H9 (cell line): ENCODE measurements at regions not wholly inside any gene's neighbourhood (a gene's known extent, or its start where the extent isn't known, plus 50 kb on each side); places are given as distances from the start of the nearest gene placed in this dataset.

Experiments used
- DNase-seq: peaks from one replicate; pipeline ENCODE4 v3.0.0-alpha.2; 2017
- H2AFZ ChIP-seq: one replicate; pipeline ENCODE4 v1.6.1; 2013; ENCODE audit warnings: mild to moderate bottlenecking, low read length, control low read depth, moderate library complexity
- H2AK5ac ChIP-seq: 2 replicates; pipeline ENCODE4 v1.6.1; 2013; ENCODE audit warnings: low read length, control low read depth, mixed read lengths; ENCODE audit not compliant: insufficient read length
- H2BK120ac ChIP-seq: one replicate; pipeline ENCODE4 v1.6.1; 2013; ENCODE audit warnings: low read depth, mild to moderate bottlenecking, low read length, control low read depth, inconsistent platforms; ENCODE audit not compliant: poor library complexity, severe bottlenecking
- H2BK12ac ChIP-seq: 2 replicates; pipeline ENCODE4 v1.6.1; 2013; ENCODE audit warnings: low read length, control low read depth, mixed read lengths, low read depth; ENCODE audit not compliant: insufficient read length
- H2BK15ac ChIP-seq: 2 replicates; pipeline ENCODE4 v1.6.1; 2013; ENCODE audit warnings: low read depth, low read length, control low read depth
- H2BK20ac ChIP-seq: one replicate; pipeline ENCODE4 v1.6.1; 2013; ENCODE audit warnings: low read depth, mild to moderate bottlenecking, low read length, control low read depth, inconsistent platforms; ENCODE audit not compliant: poor library complexity, severe bottlenecking
- H2BK5ac ChIP-seq: 2 replicates; pipeline ENCODE4 v1.6.1; 2013; ENCODE audit warnings: low read length, control low read depth, mixed read lengths; ENCODE audit not compliant: insufficient read length
- H3K14ac ChIP-seq: 2 replicates; pipeline ENCODE4 v1.6.1; 2013; ENCODE audit warnings: low read length, control low read depth; ENCODE audit not compliant: insufficient read depth
- H3K18ac ChIP-seq: 2 replicates; pipeline ENCODE4 v1.6.1; 2013; ENCODE audit warnings: low read depth, mild to moderate bottlenecking, mixed read lengths, low read length, control low read depth; ENCODE audit not compliant: insufficient read length
- H3K23ac ChIP-seq: 2 replicates; pipeline ENCODE4 v1.6.1; 2013; ENCODE audit warnings: low read length, control low read depth, mixed read lengths, low read depth; ENCODE audit not compliant: insufficient read length
- H3K23me2 ChIP-seq: 2 replicates; pipeline ENCODE4 v1.6.1; 2013; ENCODE audit warnings: low read depth, mild to moderate bottlenecking, mixed read lengths, low read length, control low read depth; ENCODE audit not compliant: insufficient read length, poor library complexity, severe bottlenecking
- H3K27ac ChIP-seq: 2 replicates; pipeline ENCODE4 v1.5.1; 2013; ENCODE audit warnings: low read length, control low read depth, mixed read lengths, low read depth; ENCODE audit not compliant: insufficient read length
- H3K27me3 ChIP-seq: 2 replicates; pipeline ENCODE4 v1.6.1; 2013; ENCODE audit warnings: low read length, control low read depth, inconsistent platforms; ENCODE audit not compliant: insufficient read depth
- H3K4ac ChIP-seq: 2 replicates; pipeline ENCODE4 v1.6.1; 2013; ENCODE audit warnings: low read depth, mild to moderate bottlenecking, control low read depth, inconsistent platforms, low read length, moderate library complexity
- H3K4me1 ChIP-seq: 2 replicates; pipeline ENCODE4 v1.6.1; 2013; ENCODE audit warnings: low read length, control low read depth, inconsistent platforms; ENCODE audit not compliant: insufficient read depth
- H3K4me2 ChIP-seq: 2 replicates; pipeline ENCODE4 v1.6.1; 2013; ENCODE audit warnings: low read length, control low read depth, mixed read lengths; ENCODE audit not compliant: insufficient read length, insufficient read depth
- H3K56ac ChIP-seq: 2 replicates; pipeline ENCODE4 v1.6.1; 2013; ENCODE audit warnings: low read depth, mild to moderate bottlenecking, mixed read lengths, low read length, control low read depth; ENCODE audit not compliant: insufficient read length
- H3K79me1 ChIP-seq: 2 replicates; pipeline ENCODE4 v1.6.1; 2013; ENCODE audit warnings: low read depth, mild to moderate bottlenecking, moderate library complexity, low read length, control low read depth, inconsistent platforms; ENCODE audit not compliant: insufficient read depth, poor library complexity, severe bottlenecking
- H3K79me2 ChIP-seq: 2 replicates; pipeline ENCODE4 v1.6.1; 2013; ENCODE audit warnings: low read length, control low read depth, inconsistent platforms; ENCODE audit not compliant: insufficient read depth
- H3K9ac ChIP-seq: 2 replicates; pipeline ENCODE4 v1.6.1; 2013; ENCODE audit warnings: low read length, control low read depth, mixed read lengths; ENCODE audit not compliant: insufficient read length; ENCODE audit errors: extremely low read depth
- H3K9me3 ChIP-seq: one replicate; pipeline ENCODE4 v1.6.1; 2013; ENCODE audit warnings: low read depth, low read length, inconsistent platforms; ENCODE audit not compliant: control insufficient read depth
- H3T11ph ChIP-seq: one replicate; pipeline ENCODE4 v1.6.1; 2013; ENCODE audit warnings: mild to moderate bottlenecking, low read length, control low read depth, inconsistent platforms
- H4K20me1 ChIP-seq: one replicate; pipeline ENCODE4 v1.6.1; 2013; ENCODE audit not compliant: control insufficient read depth, insufficient read length, insufficient read depth
- H4K5ac ChIP-seq: 2 replicates; pipeline ENCODE4 v1.6.1; 2013; ENCODE audit warnings: low read depth, mild to moderate bottlenecking, mixed read lengths, low read length, control low read depth; ENCODE audit not compliant: insufficient read length
- H4K8ac ChIP-seq: replicated peaks from 2 replicates; pipeline ENCODE4 v1.6.1; 2013; ENCODE audit warnings: low read length, control low read depth, mixed read lengths, low read depth; ENCODE audit not compliant: insufficient read length
- H4K91ac ChIP-seq: 2 replicates; pipeline ENCODE4 v1.6.1; 2013; ENCODE audit warnings: low read depth, mild to moderate bottlenecking, moderate library complexity, mixed read lengths, low read length, control low read depth; ENCODE audit not compliant: insufficient read length
- H3K27ac Mint-ChIP-seq, 3 experiments: 2 replicates in 2 of 3; 3 replicates in 1 of 3; pipeline ENCODE4 v1.8.0; 2020 to 2021; ENCODE audit warnings: mixed read lengths in 3 of 3, mild to moderate bottlenecking in 1 of 3, moderate library complexity in 1 of 3
- H3K27me3 Mint-ChIP-seq: 2 replicates; pipeline ENCODE4 v1.8.0; 2021; ENCODE audit warnings: low read depth, mild to moderate bottlenecking, moderate library complexity, mixed read lengths
- H3K36me3 Mint-ChIP-seq, 3 experiments: 2 replicates in 2 of 3; 3 replicates in 1 of 3; pipeline ENCODE4 v1.8.0; 2020 to 2021; ENCODE audit warnings: low read depth in 3 of 3, mixed read lengths in 3 of 3; ENCODE audit not compliant: insufficient read depth in 1 of 3
- H3K4me1 Mint-ChIP-seq, 2 experiments: 2 replicates each; pipeline ENCODE4 v1.8.0; 2020; ENCODE audit warnings: mixed read lengths in 2 of 2
- H3K4me3 Mint-ChIP-seq, 2 experiments: 2 replicates in 1 of 2; 3 replicates in 1 of 2; pipeline ENCODE4 v1.8.0; 2020 to 2021; ENCODE audit warnings: mild to moderate bottlenecking in 2 of 2, mixed read lengths in 2 of 2, moderate library complexity in 1 of 2
- H3K9me3 Mint-ChIP-seq, 2 experiments: 2 replicates in 1 of 2; 3 replicates in 1 of 2; pipeline ENCODE4 v1.8.0; 2020; ENCODE audit warnings: mild to moderate bottlenecking in 2 of 2, mixed read lengths in 2 of 2, moderate library complexity in 1 of 2
- CTCF ChIP-seq: fragments of 200-600 bp; sonication (generic); conservative IDR thresholded peaks from 3 replicates; pipeline ENCODE4 v1.8.0; 2021; ENCODE audit warnings: antibody characterized with exemption, mild to moderate bottlenecking
- WGBS: extraction: QIAGEN DNeasy Blood & Tissue Kit; methylation state at CpG from one replicate; pipeline ENCODE4 v1.1.7; 2013; ENCODE audit warnings: missing lambda C conversion rate, low lambda C conversion rate, mixed read lengths; ENCODE audit not compliant: insufficient read length; ENCODE audit errors: extremely low coverage; 5-methylcytosine and 5-hydroxymethylcytosine counted together

- Histone ChIP-seq H2BK120ac (no peak overlapping the region), H4K20me1 (no peaks in the 10 kb centered on the region), H2BK20ac (no peak overlapping the region), H2AFZ (no peak overlapping the region), H3K4me2 (no peak overlapping the region), H2BK12ac (no peak overlapping the region), H2BK15ac (no peak overlapping the region), H3K27ac (no peak overlapping the region), H3K23me2 (no peaks in the 10 kb centered on the region), H3K4ac (no peak overlapping the region), H3K56ac (no peak overlapping the region), H4K91ac (no peak overlapping the region), H3K9ac (no peak overlapping the region), H4K5ac (no peak overlapping the region), H4K8ac (no peak overlapping the region), H2AK5ac (no peak overlapping the region), H3K4me1 (no peaks in the 10 kb centered on the region), H3T11ph (no peak overlapping the region), H3K79me1 (no peaks in the 10 kb centered on the region), H3K14ac (no peak overlapping the region), H3K27me3 (no peaks in the 10 kb centered on the region), H3K18ac (no peak overlapping the region), H3K79me2 (no peaks in the 10 kb centered on the region), H3K9me3 (no peaks in the 10 kb centered on the region), H2BK5ac (no peak overlapping the region), H3K23ac (no peak overlapping the region)
- H3K36me3 Mint-ChIP-seq = no peaks in the 10 kb centered on the region
- peaks cover 13% of the 10 kb centered on the region for H3K27me3 Mint-ChIP-seq
- peaks cover 0 to 3% of the 10 kb centered on the region in 2 experiments; a peak in 3 of 5 replicates for H3K9me3 Mint-ChIP-seq
- no CpG with 5 or more reads among the region's 1 CpG for WGBS
- H3K27ac Mint-ChIP-seq = no peak overlapping the region
- H3K4me1 Mint-ChIP-seq = no peaks in the 10 kb centered on the region
- no peak overlapping the region for H3K4me3 Mint-ChIP-seq
- DNase-seq = no peak
- no peak for TF ChIP-seq CTCF
Observed at GRCh38 chr4:104938624-104939023, 208.1 kb upstream of the TET2 start.
